Naive thymus-derived CD4-positive, alpha-beta T cell (primary cell): ENCODE measurements at regions not wholly inside any gene's neighbourhood (a gene's known extent, or its start where the extent isn't known, plus 50 kb on each side); places are given as distances from the start of the nearest gene placed in this dataset.

ENCODE experiments used
- ATAC-seq: fragments of 150-1000 bp; cut with Tn5 transposase; 2 replicates; pipeline ENCODE4 v1.10.0; 2021; ENCODE audit warnings: mild to moderate bottlenecking, moderate library complexity
- CTCF ChIA-PET: fragments of 350-600 bp; sonication (Branson Sonifier 250); formaldehyde crosslinking; loops from one replicate; lab custom pipeline; 2021; ENCODE audit warnings: antibody characterized with exemption; lab: Charles Lee
- POLR2A ChIA-PET: fragments of 350-600 bp; sonication (Branson Sonifier 250); formaldehyde crosslinking; loops from one replicate; lab custom pipeline; 2021; ENCODE audit warnings: antibody characterized with exemption, inconsistent platforms; lab: Charles Lee
- DNase-seq, 9 donors: peaks; one replicate each; pipeline versions ENCODE4 v3.0.0 to v3.0.0-alpha.2; 2020 to 2022; ENCODE audit warnings: mixed read lengths in 1 of 9
- H3K27ac ChIP-seq: one replicate; pipeline ENCODE4 v1.7.0; 2013; ENCODE audit warnings: mild to moderate bottlenecking, low read depth, low read length, moderate library complexity
- H3K27me3 ChIP-seq, 2 donors: one replicate each; pipeline ENCODE4 v1.7.0; 2013; ENCODE audit warnings: low read length in 2 of 2, mild to moderate bottlenecking in 2 of 2, moderate library complexity in 2 of 2; ENCODE audit not compliant: control insufficient read depth in 2 of 2, insufficient read depth in 2 of 2
- H3K36me3 ChIP-seq, 3 experiments: 1 replicate in 2 of 3; 2 replicates in 1 of 3; pipeline ENCODE4 v1.7.0; 2013; ENCODE audit warnings: low read length in 3 of 3, mild to moderate bottlenecking in 3 of 3, moderate library complexity in 1 of 3; ENCODE audit not compliant: insufficient read depth in 3 of 3, control insufficient read depth in 2 of 3
- H3K4me1 ChIP-seq, 2 donors: one replicate each; pipeline ENCODE4 v1.7.0; 2013; ENCODE audit warnings: low read length in 2 of 2, mild to moderate bottlenecking in 2 of 2, moderate library complexity in 1 of 2; ENCODE audit not compliant: control insufficient read depth in 2 of 2, insufficient read depth in 2 of 2
- H3K4me3 ChIP-seq: 2 replicates; pipeline ENCODE4 v1.7.0; 2013; ENCODE audit warnings: mild to moderate bottlenecking, low read length
- H3K9me3 ChIP-seq, 3 experiments: 1 replicate in 2 of 3; 2 replicates in 1 of 3; pipeline ENCODE4 v1.7.0; 2013; ENCODE audit warnings: low read length in 3 of 3; ENCODE audit not compliant: control insufficient read depth in 2 of 3
- H3K27ac Mint-ChIP-seq, 9 donors: one replicate each; pipeline ENCODE4 v1.8.0; 2020 to 2022; ENCODE audit warnings: mixed read lengths in 9 of 9, mild to moderate bottlenecking in 8 of 9, moderate library complexity in 5 of 9, inconsistent platforms in 2 of 9
- H3K27me3 Mint-ChIP-seq, 5 donors: one replicate each; pipeline ENCODE4 v1.8.0; 2021 to 2022; ENCODE audit warnings: mixed read lengths in 5 of 5, mild to moderate bottlenecking in 1 of 5
- H3K36me3 Mint-ChIP-seq, 5 donors: one replicate each; pipeline ENCODE4 v1.8.0; 2020 to 2022; ENCODE audit warnings: mixed read lengths in 5 of 5, mild to moderate bottlenecking in 3 of 5, inconsistent platforms in 1 of 5
- H3K4me1 Mint-ChIP-seq, 7 donors: one replicate each; pipeline ENCODE4 v1.8.0; 2020 to 2022; ENCODE audit warnings: mixed read lengths in 7 of 7, mild to moderate bottlenecking in 3 of 7, inconsistent platforms in 1 of 7
- H3K4me3 Mint-ChIP-seq, 10 donors: one replicate each; pipeline ENCODE4 v1.8.0; 2020 to 2022; ENCODE audit warnings: mild to moderate bottlenecking in 10 of 10, mixed read lengths in 10 of 10, moderate library complexity in 6 of 10, inconsistent platforms in 2 of 10
- H3K9me3 Mint-ChIP-seq, 11 donors: one replicate each; pipeline ENCODE4 v1.8.0; 2020 to 2022; ENCODE audit warnings: mixed read lengths in 11 of 11, mild to moderate bottlenecking in 4 of 11, inconsistent platforms in 1 of 11, moderate library complexity in 1 of 11
- intact Hi-C, 2 donors: fragments of 100-400 bp; cut with micrococcal nuclease; formaldehyde crosslinking; loops; one replicate each; pipeline ENCODE4 v1.15.1; 2023

DNA sequence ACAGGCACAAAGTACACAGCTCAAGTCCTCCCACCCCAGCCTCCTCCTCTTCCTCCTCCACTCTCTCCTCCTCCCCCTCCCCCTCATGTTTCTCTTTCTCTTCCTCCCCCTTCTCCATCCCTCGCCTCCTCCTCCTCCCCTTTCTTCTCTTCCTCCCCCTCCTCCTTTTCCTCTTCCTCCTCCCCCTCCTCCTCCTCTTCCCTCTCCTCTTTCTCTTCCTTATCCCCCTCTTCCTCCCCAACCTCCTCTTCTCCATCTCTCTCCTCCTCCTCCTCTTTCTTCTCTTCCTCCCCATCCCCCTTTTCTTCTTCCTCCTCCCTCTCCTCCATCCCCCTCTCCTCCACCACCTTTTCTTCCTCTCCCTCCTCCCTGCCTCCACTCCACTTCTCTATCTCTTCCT lies 276.3 kb upstream of the TSHZ3 start:
- intact Hi-C loops = no loop called here
- Histone ChIP-seq H3K36me3 (no peaks in the 10 kb centered on the region), H3K27me3 (no peaks in the 10 kb centered on the region), H3K4me1 (no peaks in the 10 kb centered on the region), H3K27ac (no peak overlapping the region), H3K9me3 (peaks cover 0 to 5% (median 0%) of the 10 kb centered on the region in 3 experiments), H3K4me3 (no peak overlapping the region)
- Mint-ChIP-seq H3K4me1 (no peaks in the 10 kb centered on the region), H3K9me3 (peaks cover 0 to 9% (median 0%) of the 10 kb centered on the region in 11 donors), H3K27me3 (peaks cover 0 to 13% (median 5%) of the 10 kb centered on the region in 5 donors), H3K27ac (no peak overlapping the region), H3K4me3 (no peak overlapping the region), H3K36me3 (no peaks in the 10 kb centered on the region)
- ChIA-PET CTCF (no interaction called here), POLR2A (no interaction called here)
- DNase-seq = no peak
- no peak for ATAC-seq

DNA sequence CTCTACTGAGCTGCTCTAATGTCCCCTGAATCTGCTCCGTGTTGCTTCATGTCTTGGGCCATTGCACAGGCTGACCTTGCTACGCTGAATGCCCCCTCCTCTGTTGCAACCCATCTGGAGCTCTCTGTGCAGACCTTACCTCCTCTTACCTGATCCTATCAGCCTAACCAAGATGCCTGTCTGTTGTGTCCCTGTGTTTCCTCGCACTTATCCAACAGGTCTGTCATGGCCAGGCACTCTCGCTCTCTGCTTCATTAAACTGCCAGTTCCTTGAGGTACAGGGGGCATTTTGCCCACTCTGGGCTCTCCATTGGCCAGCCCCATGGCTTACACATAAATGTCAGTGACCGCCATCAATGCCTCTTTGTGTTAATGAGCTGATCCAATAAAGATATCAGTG lies 277.7 kb upstream of the TSHZ3 start:
- ChIA-PET CTCF (no interaction called here), POLR2A (no interaction called here)
- H3K9me3 ChIP-seq = no peaks in the 10 kb centered on the region
- intact Hi-C loops = no loop called here
- H3K27me3 ChIP-seq = no peaks in the 10 kb centered on the region
- H3K36me3 ChIP-seq = no peaks in the 10 kb centered on the region
- DNase-seq = no peak
- Mint-ChIP-seq H3K27ac (no peak overlapping the region), H3K27me3 (peaks cover 0 to 13% (median 5%) of the 10 kb centered on the region in 5 donors), H3K4me3 (no peak overlapping the region), H3K9me3 (peaks cover 0 to 3% (median 0%) of the 10 kb centered on the region in 11 donors), H3K4me1 (no peaks in the 10 kb centered on the region), H3K36me3 (no peaks in the 10 kb centered on the region)
- H3K27ac ChIP-seq = no peak overlapping the region
- no peak for ATAC-seq
- no peak overlapping the region for H3K4me3 ChIP-seq
- H3K4me1 ChIP-seq = no peaks in the 10 kb centered on the region

DNA sequence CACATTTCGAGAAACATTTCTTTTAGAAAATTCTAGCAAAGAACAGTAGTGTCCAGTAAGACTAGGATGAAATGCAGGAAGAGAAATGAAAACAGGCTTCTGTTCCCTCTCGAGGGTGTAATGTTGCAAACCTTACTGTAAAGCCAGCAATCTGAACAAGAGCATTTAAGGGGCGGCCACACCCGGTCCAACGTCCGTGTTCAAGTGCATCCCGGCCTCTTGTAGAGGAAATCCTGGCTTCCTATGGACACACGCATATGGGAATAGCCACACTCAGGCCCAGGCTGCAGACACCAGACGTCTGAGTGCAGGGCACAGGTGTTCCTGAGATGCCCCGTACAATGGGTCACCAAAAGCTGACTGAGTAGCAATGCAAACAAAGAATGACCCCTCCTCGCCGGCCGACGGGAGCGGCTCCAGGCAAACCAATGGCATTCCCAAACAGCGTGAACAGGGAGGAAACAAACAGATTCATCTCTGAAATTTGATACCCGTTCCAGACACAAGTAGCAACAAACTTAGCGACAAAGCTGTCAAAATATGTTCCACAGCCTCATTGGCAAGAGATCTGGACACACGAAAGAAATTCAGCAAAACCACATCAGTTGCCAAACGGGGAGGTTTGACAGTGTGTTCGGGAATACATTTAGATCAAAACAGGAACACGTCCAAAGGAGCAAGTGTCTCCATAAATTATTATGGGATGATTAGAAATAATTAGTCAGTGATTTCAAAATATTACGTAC lies 278.6 kb upstream of the TSHZ3 start:
- ChIA-PET CTCF (no interaction called here), POLR2A (no interaction called here)
- no peaks in the 10 kb centered on the region for H3K27me3 ChIP-seq
- H3K9me3 ChIP-seq = no peaks in the 10 kb centered on the region
- no peaks in the 10 kb centered on the region for H3K4me1 ChIP-seq
- Mint-ChIP-seq H3K36me3 (no peaks in the 10 kb centered on the region), H3K4me1 (no peaks in the 10 kb centered on the region), H3K27me3 (peaks cover 0 to 13% (median 5%) of the 10 kb centered on the region in 5 donors), H3K4me3 (no peak overlapping the region), H3K27ac (no peak overlapping the region), H3K9me3 (peaks cover 0 to 3% (median 0%) of the 10 kb centered on the region in 11 donors)
- ATAC-seq = no peak
- no peak overlapping the region for H3K27ac ChIP-seq
- H3K4me3 ChIP-seq = no peak overlapping the region
- H3K36me3 ChIP-seq = no peaks in the 10 kb centered on the region
- intact Hi-C loops = no loop called here
- no peak for DNase-seq

DNA sequence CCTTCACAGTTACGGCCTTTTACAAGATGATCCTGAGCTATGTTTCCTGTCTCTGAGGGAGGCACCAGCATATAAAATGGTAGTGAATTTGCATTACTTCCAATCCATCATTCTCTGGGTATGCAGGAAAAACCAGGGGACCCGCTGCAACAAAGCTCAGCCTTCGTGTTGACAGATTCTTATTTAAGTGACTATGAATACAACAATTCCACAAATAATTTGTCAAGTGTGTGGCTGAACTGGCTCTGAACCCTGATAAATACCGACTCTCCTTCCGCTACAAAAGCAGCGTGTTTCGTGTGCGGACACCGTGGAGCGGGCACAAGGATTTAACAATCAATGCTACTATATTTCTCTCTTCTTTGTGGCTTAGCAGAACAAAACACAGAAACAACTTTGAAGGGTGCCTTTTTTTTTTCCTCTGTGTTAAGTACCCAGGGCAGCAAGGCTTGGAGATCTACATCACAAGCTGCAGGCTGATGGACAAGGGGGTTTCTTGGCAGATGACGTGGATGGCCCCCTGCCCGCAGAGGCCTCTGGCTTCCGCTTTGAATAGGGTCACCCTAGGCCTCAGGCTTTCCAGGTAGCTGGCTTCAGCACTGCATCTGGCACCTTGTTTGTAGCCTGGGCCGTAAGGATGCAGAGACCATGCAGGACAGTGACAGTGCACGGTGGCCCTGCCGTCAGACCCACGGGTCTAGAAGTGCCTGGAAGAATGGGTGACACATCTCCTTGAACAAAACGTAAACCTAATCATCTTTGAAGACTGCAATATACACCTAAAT lies 280.5 kb upstream of the TSHZ3 start:
- H3K36me3 ChIP-seq = no peaks in the 10 kb centered on the region
- no peak overlapping the region for H3K4me3 Mint-ChIP-seq
- no peak for DNase-seq
- H3K27ac ChIP-seq = no peak overlapping the region
- H3K36me3 Mint-ChIP-seq = no peaks in the 10 kb centered on the region
- no peaks in the 10 kb centered on the region for H3K4me1 Mint-ChIP-seq
- H3K4me3 ChIP-seq = no peak overlapping the region
- no peak for ATAC-seq
- no peak overlapping the region for H3K27ac Mint-ChIP-seq
- H3K9me3 Mint-ChIP-seq = peaks cover 0 to 3% (median 0%) of the 10 kb centered on the region in 11 donors
- H3K9me3 ChIP-seq = no peaks in the 10 kb centered on the region
- H3K27me3 Mint-ChIP-seq = peaks cover 0 to 13% (median 5%) of the 10 kb centered on the region in 5 donors
- ChIA-PET POLR2A (no interaction called here), CTCF (no interaction called here)
- intact Hi-C loops = no loop called here
- no peaks in the 10 kb centered on the region for H3K4me1 ChIP-seq
- no peaks in the 10 kb centered on the region for H3K27me3 ChIP-seq

DNA sequence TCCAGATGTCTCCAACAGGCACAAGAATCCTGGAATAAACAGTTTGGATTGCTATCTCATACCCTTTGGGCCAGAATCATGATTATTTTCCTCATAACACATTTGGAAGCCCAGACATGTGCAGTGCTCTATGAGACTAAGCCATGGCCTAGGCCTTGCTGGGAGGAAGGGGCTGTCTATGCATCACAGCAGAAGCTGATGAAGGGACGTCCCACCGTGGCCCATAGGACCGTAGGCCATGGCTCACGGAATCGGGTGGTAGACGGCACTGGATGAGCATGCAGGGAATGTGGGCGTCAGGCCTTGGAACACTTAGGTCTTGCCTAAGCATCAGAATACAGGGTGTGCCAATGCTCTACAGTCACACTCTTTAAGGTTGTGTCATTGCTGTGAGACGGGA lies 283.8 kb upstream of the TSHZ3 start:
- Histone ChIP-seq H3K27me3 (no peaks in the 10 kb centered on the region), H3K36me3 (no peaks in the 10 kb centered on the region), H3K9me3 (no peaks in the 10 kb centered on the region), H3K4me3 (no peak overlapping the region), H3K4me1 (no peaks in the 10 kb centered on the region), H3K27ac (no peak overlapping the region)
- Mint-ChIP-seq H3K27ac (no peak overlapping the region), H3K4me3 (no peak overlapping the region), H3K27me3 (peaks cover 0 to 5% (median 0%) of the 10 kb centered on the region in 5 donors), H3K9me3 (peaks cover 0 to 1% (median 0%) of the 10 kb centered on the region in 11 donors), H3K4me1 (no peaks in the 10 kb centered on the region), H3K36me3 (no peaks in the 10 kb centered on the region)
- intact Hi-C loops = no loop called here
- POLR2A ChIA-PET = no interaction called here
- DNase-seq = no peak
- no peak for ATAC-seq
- CTCF ChIA-PET = no interaction called here

DNA sequence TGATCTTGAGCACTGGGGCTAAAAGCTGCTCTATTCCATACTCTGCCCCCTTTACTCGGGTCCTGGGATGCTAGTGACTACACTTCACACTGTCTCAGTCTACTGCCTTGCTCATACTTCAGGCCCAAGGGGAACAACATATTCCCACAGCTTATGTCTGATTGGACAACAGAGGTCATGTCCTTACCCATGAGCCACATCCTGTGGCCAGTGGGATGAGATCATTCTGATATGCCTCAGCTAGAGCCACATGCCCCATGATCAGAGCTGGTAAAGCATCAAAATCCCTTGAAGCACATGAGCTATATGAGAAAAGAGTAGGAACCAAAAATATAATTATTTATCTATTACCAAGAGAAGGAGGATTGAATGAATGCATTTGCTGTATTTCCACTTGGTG lies 290.1 kb upstream of the TSHZ3 start:
- H3K27me3 ChIP-seq = no peaks in the 10 kb centered on the region
- H3K4me3 Mint-ChIP-seq = no peak overlapping the region
- DNase-seq = no peak
- intact Hi-C loops = no loop called here
- peaks cover 0 to 17% (median 2%) of the 10 kb centered on the region in 11 donors for H3K9me3 Mint-ChIP-seq
- no peak overlapping the region for H3K27ac Mint-ChIP-seq
- H3K4me3 ChIP-seq = no peak overlapping the region
- no peaks in the 10 kb centered on the region for H3K4me1 ChIP-seq
- H3K36me3 ChIP-seq = no peaks in the 10 kb centered on the region
- H3K27me3 Mint-ChIP-seq = peaks cover 0 to 35% (median 14%) of the 10 kb centered on the region in 5 donors
- H3K36me3 Mint-ChIP-seq = no peaks in the 10 kb centered on the region
- POLR2A ChIA-PET = no interaction called here
- H3K9me3 ChIP-seq = no peaks in the 10 kb centered on the region
- CTCF ChIA-PET = no interaction called here
- no peaks in the 10 kb centered on the region for H3K4me1 Mint-ChIP-seq
- no peak for ATAC-seq
- no peak overlapping the region for H3K27ac ChIP-seq
